HFF-Myc (cell line): ENCODE measurements at regions not wholly inside any gene's neighbourhood (a gene's known extent, or its start where the extent isn't known, plus 50 kb on each side); places are given as distances from the start of the nearest gene placed in this dataset.

ENCODE experiments used
- DNase-seq: peaks from one replicate; pipeline ENCODE4 v3.0.0-alpha.2; 2011; ENCODE audit warnings: low read depth; ENCODE audit errors: extremely low read depth
- H3K4me3 ChIP-seq: replicated peaks from 2 replicates; pipeline ENCODE4 v1.5.1; 2011; ENCODE audit warnings: low read depth, mild to moderate bottlenecking, control low read depth, low read length
- CTCF ChIP-seq: IDR thresholded peaks from 2 replicates; pipeline ENCODE4 v1.5.1; 2012; ENCODE audit warnings: mild to moderate bottlenecking, low read depth, low read length, control low read depth; ENCODE audit errors: missing control alignments

- no peak for TF ChIP-seq CTCF
- no peak overlapping the region for H3K4me3 ChIP-seq
- DNase-seq = no peak
Observed at GRCh38 chr3:63159764-63160163, 118.3 kb upstream of the SYNPR start.

GRCh38 chr3:63167113-63167512, 111.0 kb upstream of the SYNPR start:
- TF ChIP-seq CTCF = no peak
- DNase-seq = no peak

GRCh38 chr3:63168179-63168578, 109.9 kb upstream of the SYNPR start:
- no peak for DNase-seq
- H3K4me3 ChIP-seq = no peak overlapping the region
- TF ChIP-seq CTCF = no peak

More at GRCh38 chr3:63167113-63167512, 111.0 kb upstream of the SYNPR start:
- no peak overlapping the region for H3K4me3 ChIP-seq

- no peak for DNase-seq
- no peak overlapping the region for H3K4me3 ChIP-seq
- TF ChIP-seq CTCF = no peak
Observed at GRCh38 chr3:63179862-63180522, 98.1 kb upstream of the SYNPR start.

- no peak for TF ChIP-seq CTCF
- H3K4me3 ChIP-seq = no peak overlapping the region
- DNase-seq = no peak
Observed at GRCh38 chr3:63192248-63192647, 85.9 kb upstream of the SYNPR start.

- no peak overlapping the region for H3K4me3 ChIP-seq
- peak; percentile 7 for DNase-seq
- TF ChIP-seq CTCF = peak; percentile 32
Observed at GRCh38 chr3:63193647-63194046, 84.5 kb upstream of the SYNPR start.

GRCh38 chr3:63199606-63200005, 78.5 kb upstream of the SYNPR start:
- TF ChIP-seq CTCF = no peak
- H3K4me3 ChIP-seq = no peak overlapping the region
- no peak for DNase-seq
